Fibroblast of skin of left quadriceps (primary cell): ENCODE measurements at regions not wholly inside any gene's neighbourhood (a gene's known extent, or its start where the extent isn't known, plus 50 kb on each side); places are given as distances from the start of the nearest gene placed in this dataset.
"Not testable (repeated sequence)": the region's sequence is repeated elsewhere in the genome, so short reads cannot be mapped to it uniquely, and the experiment has no call there.

ENCODE experiments used
- DNase-seq, 2 experiments: peaks; one replicate each; pipeline ENCODE4 v3.0.0-alpha.2; 2013; ENCODE audit warnings: low read depth in 2 of 2

GRCh38 chr21:6093870-6094269 lies 4427.5 kb upstream of the TPTE start:
- DNase-seq, result not testable (repeated sequence)

DNA sequence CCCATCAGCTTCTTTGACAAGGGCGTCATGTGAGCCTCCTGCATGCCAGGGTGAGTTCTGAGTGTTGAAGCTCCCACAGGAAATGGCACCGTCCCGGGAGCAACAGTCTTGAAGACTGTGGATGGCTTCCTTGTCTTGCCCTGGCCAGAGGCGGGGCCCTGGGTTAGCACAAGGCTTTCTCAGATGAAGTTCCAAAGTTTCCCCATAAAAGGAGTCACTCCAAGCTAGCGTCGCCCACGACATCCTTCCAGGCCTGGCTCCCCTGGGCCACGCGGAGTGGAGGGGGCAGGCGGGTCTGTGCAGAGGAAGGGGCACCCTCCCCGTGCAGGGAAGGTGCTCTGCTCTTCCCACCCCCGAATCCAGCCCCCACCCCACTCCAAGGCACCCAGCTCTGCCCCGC lies 4426.1 kb upstream of the TPTE start:
- not testable (repeated sequence) for DNase-seq

GRCh38 chr21:6096560-6097424 lies 4424.6 kb upstream of the TPTE start:
- DNase-seq, result not testable (repeated sequence)

GRCh38 chr21:6097736-6098135 lies 4423.6 kb upstream of the TPTE start:
- not testable (repeated sequence) for DNase-seq

DNA sequence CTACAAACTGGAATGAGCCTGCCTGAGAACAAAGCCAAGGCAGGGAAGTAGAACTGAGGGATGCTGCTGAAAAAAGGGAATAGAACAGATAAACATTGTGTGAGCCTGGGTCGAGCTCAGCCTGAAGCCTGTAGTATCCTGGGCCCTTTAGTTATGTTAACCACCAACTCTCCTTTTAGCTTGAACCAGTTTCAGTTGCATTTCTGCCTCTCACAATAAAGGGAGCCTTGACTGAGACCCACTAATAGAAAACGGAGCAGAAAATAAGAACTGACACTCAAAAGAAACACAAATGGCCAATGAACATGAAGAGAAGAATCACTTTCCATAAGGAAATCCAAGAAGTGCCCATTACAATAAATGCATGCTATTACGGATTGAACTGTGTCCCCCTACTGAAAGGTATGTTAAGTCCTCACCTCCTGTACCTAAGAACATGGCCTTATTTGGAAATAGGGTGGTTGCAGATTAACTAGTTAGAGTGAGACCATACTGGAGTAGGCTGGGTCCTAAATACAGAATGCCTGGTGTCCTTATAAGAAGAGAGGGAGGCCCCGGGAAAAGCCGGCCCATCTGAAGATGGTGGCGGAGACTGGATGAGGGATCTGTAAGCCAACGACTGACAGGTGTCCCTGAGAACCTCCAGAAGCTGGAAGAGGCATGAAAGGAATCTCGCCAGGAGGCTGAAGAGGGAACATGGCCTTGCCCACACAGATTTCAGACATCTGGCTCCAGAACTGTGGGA lies 4423.0 kb upstream of the TPTE start:
- DNase-seq, result not testable (repeated sequence)

GRCh38 chr21:6101588-6101987 lies 4419.8 kb upstream of the TPTE start:
- not testable (repeated sequence) for DNase-seq

- DNase-seq, result not testable (repeated sequence)
Observed at GRCh38 chr21:6104546-6104945, 4416.8 kb upstream of the TPTE start.

GRCh38 chr21:6106686-6107567 lies 4414.5 kb upstream of the TPTE start:
- not testable (repeated sequence) for DNase-seq

DNA sequence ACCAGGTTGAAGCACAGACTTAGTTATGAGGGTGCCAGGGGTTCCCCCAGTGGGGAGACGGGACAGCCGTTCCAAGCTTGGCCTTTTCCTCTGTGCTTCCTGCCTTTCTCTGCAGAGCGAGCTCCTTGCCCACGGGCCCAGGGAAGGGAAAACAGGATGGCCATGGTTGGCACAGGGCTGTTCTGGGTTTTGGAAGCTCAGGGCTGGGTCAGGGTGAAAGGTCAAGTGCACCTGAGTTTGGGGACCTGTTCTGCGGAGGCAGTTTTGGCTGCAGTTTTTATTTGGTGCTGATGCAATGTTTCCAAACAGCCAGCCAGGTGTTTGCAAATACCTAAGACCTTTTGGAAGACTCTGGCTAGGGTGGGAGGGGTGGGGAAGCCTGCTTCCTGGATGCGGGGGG lies 4412.5 kb upstream of the TPTE start:
- DNase-seq, result not testable (repeated sequence)

DNA sequence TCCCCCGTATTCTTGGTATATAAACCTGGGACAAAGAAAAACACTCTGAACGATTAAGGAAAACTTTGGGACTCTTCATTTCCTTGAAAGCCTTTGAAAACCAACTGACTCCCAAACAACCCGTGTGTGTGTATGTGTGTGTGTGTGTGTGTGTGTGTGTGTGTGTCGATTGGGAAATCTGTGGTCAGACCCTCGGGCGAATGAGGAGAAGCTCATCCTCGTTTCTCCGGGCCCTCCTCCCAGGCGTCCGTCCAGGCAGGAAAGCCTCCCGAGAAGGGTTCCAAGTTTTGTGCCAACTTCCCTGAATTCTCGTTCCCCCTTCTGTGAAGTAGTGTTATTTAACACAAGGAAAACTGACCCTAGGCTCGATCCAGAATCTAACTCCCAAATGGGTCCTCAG lies 4411.6 kb upstream of the TPTE start:
- DNase-seq, result peak; percentile 6 to 7

DNA sequence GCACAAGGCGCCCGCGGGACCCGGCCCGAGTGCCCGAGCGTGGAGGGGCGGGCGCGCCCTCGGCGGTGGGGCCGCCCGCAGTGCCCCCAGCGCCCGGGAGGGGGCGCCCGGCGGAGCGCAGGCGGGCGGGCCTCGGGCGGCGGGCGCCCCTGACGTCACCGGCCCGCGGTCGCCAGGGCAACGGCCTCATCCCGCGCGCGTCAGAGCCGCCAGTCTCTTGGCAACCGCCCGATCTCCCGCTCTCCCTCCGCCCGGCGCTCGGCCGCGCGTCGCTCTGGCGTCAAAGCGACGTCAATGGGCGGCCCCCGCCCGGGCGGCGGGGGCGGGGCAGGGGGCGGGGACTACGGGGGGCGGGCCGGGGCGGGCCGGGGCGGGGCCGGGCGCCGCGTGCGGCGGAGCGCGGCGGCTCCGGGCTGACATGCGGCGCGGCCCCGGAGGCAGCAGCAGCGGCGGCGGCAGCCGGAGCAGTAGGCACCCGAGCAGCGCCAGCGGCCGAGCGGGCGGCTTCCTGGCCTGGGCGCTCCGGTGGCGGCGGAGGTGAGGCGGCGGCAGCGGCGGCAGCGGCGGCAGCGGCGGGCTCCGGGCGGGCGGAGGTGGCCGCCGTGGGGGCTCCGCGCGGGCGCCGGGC lies 4410.6 kb upstream of the TPTE start:
- DNase-seq, result not testable (repeated sequence)

DNA sequence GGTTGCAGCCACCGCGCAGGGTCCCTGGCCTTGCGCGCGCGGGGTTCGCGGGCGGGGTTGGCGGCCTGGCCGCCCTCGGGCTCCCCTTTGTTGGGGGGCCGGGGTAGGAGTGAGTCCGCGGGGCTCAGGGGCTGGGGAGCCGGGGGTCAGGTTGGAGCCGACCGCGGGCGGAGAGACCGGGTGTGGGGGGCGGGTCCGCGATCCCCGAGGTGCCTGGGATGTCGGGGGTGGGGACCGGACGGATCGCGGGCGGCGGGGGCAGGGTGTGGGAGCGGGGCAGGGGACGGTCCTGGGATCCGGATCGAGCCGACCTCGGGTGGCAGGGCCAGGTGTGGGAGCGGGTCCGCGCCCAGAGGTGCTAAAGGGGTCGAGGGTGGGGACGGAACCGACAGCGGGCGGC lies 4410.0 kb upstream of the TPTE start:
- DNase-seq, result not testable (repeated sequence)

- DNase-seq, result not testable (repeated sequence)
Observed at GRCh38 chr21:6118336-6118735, 4403.0 kb upstream of the TPTE start.

DNA sequence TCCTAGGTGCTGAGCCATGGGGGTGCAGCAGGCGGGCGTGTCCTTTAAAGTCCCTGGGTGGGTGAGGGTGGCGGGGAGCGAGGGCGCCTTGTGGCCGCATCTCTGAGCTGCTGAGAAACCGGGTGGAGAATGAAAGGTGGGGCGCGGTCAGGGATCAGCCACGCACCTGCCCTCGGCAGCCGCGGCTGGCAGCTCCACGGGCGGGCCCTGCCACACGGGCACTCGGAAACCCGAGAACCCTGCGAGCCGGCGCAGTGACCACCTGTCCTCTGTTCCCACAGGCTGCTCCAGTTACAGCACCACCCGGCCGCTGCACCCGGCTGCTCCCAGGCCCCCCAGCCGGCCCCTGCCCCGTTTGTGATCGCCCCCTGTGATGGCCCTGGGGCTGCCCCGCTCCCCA lies 4400.5 kb upstream of the TPTE start:
- DNase-seq, result not testable (repeated sequence)

DNA sequence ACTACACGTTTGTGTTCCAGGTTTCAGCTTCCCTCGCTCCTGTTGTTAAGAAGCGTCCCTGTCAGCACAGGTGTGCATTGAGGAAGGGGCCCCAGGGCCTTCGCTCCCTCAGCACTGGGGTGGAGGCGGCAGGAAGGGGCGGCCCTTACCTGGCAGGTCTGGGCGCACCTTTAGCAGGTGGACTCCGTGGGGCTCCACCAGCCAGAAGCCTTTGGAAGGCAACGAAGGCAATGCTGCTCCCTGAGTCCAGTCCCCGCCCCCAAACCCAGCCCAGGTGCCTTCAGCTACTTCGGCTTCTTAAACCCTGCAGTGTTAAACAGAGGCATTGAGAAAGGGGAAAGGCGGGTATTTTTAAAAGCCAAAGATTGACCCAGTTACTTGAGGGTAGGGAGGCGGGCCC lies 4398.8 kb upstream of the TPTE start:
- DNase-seq, result not testable (repeated sequence)

DNA sequence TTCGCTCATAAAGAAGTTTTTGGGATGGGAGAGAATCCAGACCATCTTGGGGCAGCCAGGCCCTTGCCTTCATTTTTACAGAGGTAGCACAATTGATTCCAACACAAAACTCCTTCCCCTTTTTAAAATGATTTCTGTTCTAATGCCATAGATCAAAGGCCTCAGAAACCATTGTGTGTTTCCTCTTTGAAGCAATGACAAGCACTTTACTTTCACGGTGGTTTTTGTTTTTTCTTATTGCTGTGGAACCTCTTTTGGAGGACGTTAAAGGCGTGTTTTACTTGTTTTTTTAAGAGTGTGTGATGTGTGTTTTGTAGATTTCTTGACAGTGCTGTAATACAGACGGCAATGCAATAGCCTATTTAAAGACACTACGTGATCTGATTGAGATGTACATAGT lies 4398.2 kb upstream of the TPTE start:
- not testable (repeated sequence) for DNase-seq

- DNase-seq, result not testable (repeated sequence)
Observed at GRCh38 chr21:6125549-6126240, 4395.7 kb upstream of the TPTE start.

- DNase-seq, result not testable (repeated sequence)
Observed at GRCh38 chr21:6126976-6127732, 4394.2 kb upstream of the TPTE start.

DNA sequence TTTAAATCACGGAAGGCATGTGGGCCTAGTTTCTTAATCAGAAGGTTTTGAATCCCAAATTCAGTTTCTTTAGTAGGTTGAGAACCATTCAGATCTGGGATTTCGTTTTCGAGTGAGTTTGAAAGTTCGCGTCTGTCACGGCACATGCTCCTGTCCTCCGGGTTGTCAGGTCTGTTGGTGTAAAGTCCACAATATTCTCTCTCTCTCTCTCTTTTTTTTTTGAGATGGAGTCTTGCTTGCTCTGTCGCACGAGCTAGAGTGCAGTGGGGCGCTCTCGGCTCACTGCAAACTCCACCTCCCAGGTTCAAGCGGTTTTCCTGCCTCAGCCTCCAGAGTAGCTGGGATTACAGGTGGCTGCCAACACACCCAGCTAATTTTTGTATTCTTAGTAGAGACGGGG lies 4390.6 kb upstream of the TPTE start:
- not testable (repeated sequence) for DNase-seq

GRCh38 chr21:6133373-6133772 lies 4388.0 kb upstream of the TPTE start:
- not testable (repeated sequence) for DNase-seq
